GM12878 (cell line): ENCODE measurements at regions not wholly inside any gene's neighbourhood (a gene's known extent, or its start where the extent isn't known, plus 50 kb on each side); places are given as distances from the start of the nearest gene placed in this dataset.

ENCODE experiments used
- ATAC-seq: fragments of 200-7000 bp; cut with Tn5 transposase; 3 replicates; pipeline ENCODE4 v1.9.1; 2020; ENCODE audit warnings: mild to moderate bottlenecking, moderate library complexity
- BruUV-seq: library from RNA; stranded (reverse); fragments of 400-500 nt; replicated peaks from 2 replicates; lab custom pipeline; 2021; lab: Mats Ljungman, UMichigan
- CTCF ChIA-PET: fragments of 300-600 bp; sonication (Branson Sonifier 250); formaldehyde crosslinking; extraction: SDS; loops from one replicate; lab custom pipeline; 2021; ENCODE audit warnings: inconsistent platforms; lab: Yijun Ruan, JAX
- POLR2A ChIA-PET: fragments of 350-600 bp; formaldehyde crosslinking; extraction: SDS; loops from one replicate; lab custom pipeline; 2021; ENCODE audit warnings: inconsistent platforms; lab: Charles Lee
- RAD21 ChIA-PET: fragments of 300-600 bp; sonication (Branson Sonifier 250); formaldehyde crosslinking; loops from one replicate; lab custom pipeline; 2023; ENCODE audit warnings: antibody characterized with exemption; ENCODE audit not compliant: unreplicated experiment; lab: Charles Lee
- SMC1A ChIA-PET: fragments of 300-600 bp; sonication (Branson Sonifier 250); formaldehyde crosslinking; loops from one replicate; lab custom pipeline; 2023; ENCODE audit not compliant: unreplicated experiment, uncharacterized antibody; lab: Charles Lee
- DNase-seq: peaks from one replicate; pipeline ENCODE4 v3.0.0-alpha.2; 2011; ENCODE audit warnings: low read depth, low spot score
- FAIRE-seq: peaks from 3 replicates; lab custom pipeline; 2011; peaks lifted over from hg19 to GRCh38; lab: Jason Lieb, UNC
- H2AFZ ChIP-seq: 2 replicates; pipeline ENCODE4 v1.6.0; 2011; ENCODE audit warnings: low read depth, low read length, control low read depth; ENCODE audit not compliant: control insufficient read depth
- H3K27ac ChIP-seq: 2 replicates; pipeline ENCODE4 v1.5.1; 2011; ENCODE audit warnings: control low read depth; ENCODE audit not compliant: control insufficient read depth, insufficient read depth
- H3K27me3 ChIP-seq, 2 experiments: replicated peaks in 1 of 2; 2 replicates each; pipeline versions ENCODE4 v1.6.0 to v1.6.1; 2011; ENCODE audit warnings: low read length in 1 of 2; ENCODE audit not compliant: control insufficient read depth in 2 of 2, insufficient read depth in 2 of 2
- H3K36me3 ChIP-seq, 2 experiments: 2 replicates each; pipeline ENCODE4 v1.5.1; 2011; ENCODE audit warnings: low read length in 1 of 2; ENCODE audit not compliant: control insufficient read depth in 2 of 2, insufficient read depth in 2 of 2
- H3K4me1 ChIP-seq: 2 replicates; pipeline ENCODE4 v1.6.1; 2011; ENCODE audit warnings: mild to moderate bottlenecking, low read length, moderate library complexity, mixed read lengths; ENCODE audit not compliant: control insufficient read depth, insufficient read depth
- H3K4me2 ChIP-seq: 2 replicates; pipeline ENCODE4 v1.6.0; 2011; ENCODE audit warnings: control low read depth; ENCODE audit not compliant: control insufficient read depth, insufficient read depth
- H3K4me3 ChIP-seq: fragments of 200-600 bp; sonication (generic); 2 replicates; pipeline ENCODE4 v1.5.1; 2016
- H3K79me2 ChIP-seq: 2 replicates; pipeline ENCODE4 v1.6.0; 2011; ENCODE audit warnings: low read length; ENCODE audit not compliant: control insufficient read depth, insufficient read depth
- H3K9ac ChIP-seq: 2 replicates; pipeline ENCODE4 v1.8.0; 2011; ENCODE audit warnings: low read length, control low read depth, mixed read lengths; ENCODE audit not compliant: control insufficient read depth, insufficient read depth
- H3K9me3 ChIP-seq: replicated peaks from 3 replicates; pipeline ENCODE4 v1.5.1; 2011; ENCODE audit warnings: mild to moderate bottlenecking, low read length; ENCODE audit not compliant: control insufficient read depth, insufficient read depth
- H4K20me1 ChIP-seq: 2 replicates; pipeline ENCODE4 v1.6.0; 2011; ENCODE audit not compliant: control insufficient read depth, insufficient read depth
- BMI1 ChIP-seq: fragments of 450-650 bp; IDR thresholded peaks from 2 replicates; pipeline ENCODE4 v1.6.1; 2016; ENCODE audit warnings: mild to moderate bottlenecking, moderate library complexity, borderline replicate concordance
- CBX5 ChIP-seq: sonication (generic); IDR thresholded peaks from 2 replicates; pipeline ENCODE4 v1.6.1; 2016; ENCODE audit warnings: low read depth, moderate library complexity, mild to moderate bottlenecking, inconsistent platforms
- ESRRA ChIP-seq: IDR thresholded peaks from 2 replicates; pipeline ENCODE4 v1.6.1; 2012; ENCODE audit warnings: mild to moderate bottlenecking, low read length, improper control_type of control experiment
- HDAC6 ChIP-seq: fragments of 200-600 bp; sonication (generic); IDR thresholded peaks from one replicate; pipeline ENCODE4 v1.8.0; 2017; ENCODE audit warnings: antibody characterized with exemption; ENCODE audit not compliant: unreplicated experiment
- MTA2 ChIP-seq: fragments of 450-650 bp; IDR thresholded peaks from 2 replicates; pipeline ENCODE4 v1.6.1; 2016; ENCODE audit warnings: low read depth, mild to moderate bottlenecking, moderate library complexity
- RB1 ChIP-seq: fragments of 450-650 bp; formaldehyde crosslinking; IDR thresholded peaks from 2 replicates; pipeline ENCODE4 v1.6.1; 2017; ENCODE audit warnings: mild to moderate bottlenecking, borderline replicate concordance
- SIX5 ChIP-seq: IDR thresholded peaks from 2 replicates; pipeline ENCODE4 v1.6.1; 2011; ENCODE audit warnings: mild to moderate bottlenecking, low read depth, low read length, moderate library complexity; ENCODE audit not compliant: severe bottlenecking
- SPI1 ChIP-seq: IDR thresholded peaks from 2 replicates; pipeline ENCODE4 v1.6.1; 2011; ENCODE audit warnings: low read depth, mild to moderate bottlenecking, low read length, moderate library complexity, borderline replicate concordance; ENCODE audit not compliant: insufficient read depth
- YY1 ChIP-seq: IDR thresholded peaks from 2 replicates; pipeline ENCODE4 v1.6.1; 2011; ENCODE audit warnings: low read depth, mild to moderate bottlenecking, low read length
- ZSCAN29 ChIP-seq: fragments of 450-650 bp; IDR thresholded peaks from 2 replicates; pipeline ENCODE4 v1.6.1; 2017; ENCODE audit warnings: mild to moderate bottlenecking, moderate library complexity
- WGBS: methylation state at CpG from one replicate; pipeline ENCODE4 v1.1.6; 2016; ENCODE audit warnings: low lambda C conversion rate; ENCODE audit not compliant: insufficient replicate concordance, insufficient coverage; ENCODE audit errors: missing lambda C conversion rate; 5-methylcytosine and 5-hydroxymethylcytosine counted together
- in situ Hi-C: fragments of 300-500 bp; cut with MboI; formaldehyde crosslinking; loops from 9 replicates; pipeline ENCODE4 v1.14.3; 2018; ENCODE audit warnings: mixed read lengths
- intact Hi-C: fragments of 100-400 bp; cut with micrococcal nuclease; formaldehyde crosslinking; loops from one replicate; pipeline ENCODE4 v1.14.2; 2022; ENCODE audit not compliant: unreplicated experiment
- TF ChIP-seq, protein P1 (sequence below): IDR thresholded peaks from 2 replicates; pipeline ENCODE4 v1.6.1; 2011; ENCODE audit warnings: mild to moderate bottlenecking, low read depth, low read length, moderate library complexity; ENCODE audit not compliant: insufficient replicate concordance
- TF ChIP-seq, protein P2 (sequence below): fragments of 450-650 bp; IDR thresholded peaks from 2 replicates; pipeline ENCODE4 v1.6.1; 2017; ENCODE audit warnings: mild to moderate bottlenecking, low read depth, inconsistent platforms; ENCODE audit not compliant: poor library complexity, severe bottlenecking
- TF ChIP-seq, protein P3 (sequence below): fragments of 450-650 bp; IDR thresholded peaks from 2 replicates; pipeline ENCODE4 v1.6.1; 2017; ENCODE audit warnings: mild to moderate bottlenecking, moderate library complexity
- TF ChIP-seq, protein P4 (sequence below): IDR thresholded peaks from 2 replicates; pipeline ENCODE4 v1.6.1; 2012; ENCODE audit warnings: low read depth, low read length, improper control_type of control experiment
- TF ChIP-seq, protein P5 (sequence below): fragments of 450-650 bp; IDR thresholded peaks from 2 replicates; pipeline ENCODE4 v1.6.1; 2014; ENCODE audit warnings: mild to moderate bottlenecking

DNA sequence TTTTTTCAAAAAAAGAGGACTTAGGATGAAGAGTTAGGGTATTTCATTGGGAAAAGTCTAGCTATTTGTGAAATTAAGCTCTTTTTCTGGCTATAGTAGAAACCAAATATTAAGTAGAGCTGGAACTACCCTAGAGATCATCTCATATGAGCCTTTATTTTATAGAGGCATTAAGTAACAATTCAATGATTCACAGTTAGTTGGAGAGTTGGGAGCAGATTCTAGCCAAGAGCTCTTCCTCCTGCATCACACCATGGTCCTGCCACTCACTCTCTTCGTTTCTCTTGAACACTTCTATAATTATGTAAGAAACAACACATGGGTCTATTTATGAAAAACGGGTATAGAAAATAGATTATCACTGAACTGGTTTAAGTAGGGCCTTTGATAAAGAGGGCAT is 76.1 kb upstream of the ANK3 start (continued):
- TF ChIP-seq SPI1: no peak
- TF ChIP-seq SIX5: no peak
- TF ChIP-seq, all 136 proteins: peak for 0

DNA sequence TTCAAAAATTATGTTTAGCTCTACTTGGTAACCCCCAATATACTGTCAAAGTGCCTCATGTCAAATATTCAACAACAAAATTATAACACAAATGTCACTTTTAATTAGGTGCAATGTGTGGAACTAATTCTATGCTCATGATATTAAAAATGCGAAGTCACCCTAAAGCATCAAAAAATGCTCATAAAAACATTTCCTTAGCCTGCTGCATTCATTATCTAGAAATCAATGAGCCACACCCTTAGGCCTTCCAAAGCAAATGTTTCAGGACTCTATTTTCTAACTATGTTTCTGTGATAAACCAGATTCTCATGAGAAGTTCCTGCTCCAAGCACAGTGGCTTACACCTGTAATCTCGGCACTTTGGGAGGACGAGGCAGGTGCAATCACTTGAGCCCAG is 75.0 kb upstream of the ANK3 start:
- in situ Hi-C loops: no loop called here
- no peak overlapping the region for H3K27ac ChIP-seq
- H3K79me2 ChIP-seq: no peaks in the 10 kb centered on the region
- POLR2A ChIA-PET: no interaction called here
- RAD21 ChIA-PET: no interaction called here
- DNase-seq (no peak), ATAC-seq (no peak), FAIRE-seq (no peak)
- WGBS: 41% methylated on average over 3 of the region's 3 CpGs
- no peaks in the 10 kb centered on the region for H3K9me3 ChIP-seq
- CTCF ChIA-PET: no interaction called here
- H3K4me1 ChIP-seq: no peaks in the 10 kb centered on the region
- no peaks in the 10 kb centered on the region for H4K20me1 ChIP-seq
- no peak overlapping the region for H3K4me2 ChIP-seq
- intact Hi-C loops: loop anchor here (5.0 kb wide), 1 partner anchor 183 kb away; no protein-coding TSS in a partner anchor
- H2AFZ ChIP-seq: no peak overlapping the region
- no peaks in the 10 kb centered on the region for H3K27me3 ChIP-seq
- H3K36me3 ChIP-seq: no peaks in the 10 kb centered on the region
- no TSS peak for BruUV-seq
- no peak overlapping the region for H3K9ac ChIP-seq
- SMC1A ChIA-PET: no interaction called here
- no peak overlapping the region for H3K4me3 ChIP-seq
- TF ChIP-seq RB1: no peak
- TF ChIP-seq, protein P1, sequence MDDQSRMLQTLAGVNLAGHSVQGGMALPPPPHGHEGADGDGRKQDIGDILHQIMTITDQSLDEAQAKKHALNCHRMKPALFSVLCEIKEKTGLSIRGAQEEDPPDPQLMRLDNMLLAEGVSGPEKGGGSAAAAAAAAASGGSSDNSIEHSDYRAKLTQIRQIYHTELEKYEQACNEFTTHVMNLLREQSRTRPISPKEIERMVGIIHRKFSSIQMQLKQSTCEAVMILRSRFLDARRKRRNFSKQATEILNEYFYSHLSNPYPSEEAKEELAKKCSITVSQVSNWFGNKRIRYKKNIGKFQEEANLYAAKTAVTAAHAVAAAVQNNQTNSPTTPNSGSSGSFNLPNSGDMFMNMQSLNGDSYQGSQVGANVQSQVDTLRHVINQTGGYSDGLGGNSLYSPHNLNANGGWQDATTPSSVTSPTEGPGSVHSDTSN: no peak
- TF ChIP-seq, protein P2, sequence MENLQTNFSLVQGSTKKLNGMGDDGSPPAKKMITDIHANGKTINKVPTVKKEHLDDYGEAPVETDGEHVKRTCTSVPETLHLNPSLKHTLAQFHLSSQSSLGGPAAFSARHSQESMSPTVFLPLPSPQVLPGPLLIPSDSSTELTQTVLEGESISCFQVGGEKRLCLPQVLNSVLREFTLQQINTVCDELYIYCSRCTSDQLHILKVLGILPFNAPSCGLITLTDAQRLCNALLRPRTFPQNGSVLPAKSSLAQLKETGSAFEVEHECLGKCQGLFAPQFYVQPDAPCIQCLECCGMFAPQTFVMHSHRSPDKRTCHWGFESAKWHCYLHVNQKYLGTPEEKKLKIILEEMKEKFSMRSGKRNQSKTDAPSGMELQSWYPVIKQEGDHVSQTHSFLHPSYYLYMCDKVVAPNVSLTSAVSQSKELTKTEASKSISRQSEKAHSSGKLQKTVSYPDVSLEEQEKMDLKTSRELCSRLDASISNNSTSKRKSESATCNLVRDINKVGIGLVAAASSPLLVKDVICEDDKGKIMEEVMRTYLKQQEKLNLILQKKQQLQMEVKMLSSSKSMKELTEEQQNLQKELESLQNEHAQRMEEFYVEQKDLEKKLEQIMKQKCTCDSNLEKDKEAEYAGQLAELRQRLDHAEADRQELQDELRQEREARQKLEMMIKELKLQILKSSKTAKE: no peak
- TF ChIP-seq MTA2: no peak
- TF ChIP-seq CBX5: no peak
- TF ChIP-seq, protein P3, sequence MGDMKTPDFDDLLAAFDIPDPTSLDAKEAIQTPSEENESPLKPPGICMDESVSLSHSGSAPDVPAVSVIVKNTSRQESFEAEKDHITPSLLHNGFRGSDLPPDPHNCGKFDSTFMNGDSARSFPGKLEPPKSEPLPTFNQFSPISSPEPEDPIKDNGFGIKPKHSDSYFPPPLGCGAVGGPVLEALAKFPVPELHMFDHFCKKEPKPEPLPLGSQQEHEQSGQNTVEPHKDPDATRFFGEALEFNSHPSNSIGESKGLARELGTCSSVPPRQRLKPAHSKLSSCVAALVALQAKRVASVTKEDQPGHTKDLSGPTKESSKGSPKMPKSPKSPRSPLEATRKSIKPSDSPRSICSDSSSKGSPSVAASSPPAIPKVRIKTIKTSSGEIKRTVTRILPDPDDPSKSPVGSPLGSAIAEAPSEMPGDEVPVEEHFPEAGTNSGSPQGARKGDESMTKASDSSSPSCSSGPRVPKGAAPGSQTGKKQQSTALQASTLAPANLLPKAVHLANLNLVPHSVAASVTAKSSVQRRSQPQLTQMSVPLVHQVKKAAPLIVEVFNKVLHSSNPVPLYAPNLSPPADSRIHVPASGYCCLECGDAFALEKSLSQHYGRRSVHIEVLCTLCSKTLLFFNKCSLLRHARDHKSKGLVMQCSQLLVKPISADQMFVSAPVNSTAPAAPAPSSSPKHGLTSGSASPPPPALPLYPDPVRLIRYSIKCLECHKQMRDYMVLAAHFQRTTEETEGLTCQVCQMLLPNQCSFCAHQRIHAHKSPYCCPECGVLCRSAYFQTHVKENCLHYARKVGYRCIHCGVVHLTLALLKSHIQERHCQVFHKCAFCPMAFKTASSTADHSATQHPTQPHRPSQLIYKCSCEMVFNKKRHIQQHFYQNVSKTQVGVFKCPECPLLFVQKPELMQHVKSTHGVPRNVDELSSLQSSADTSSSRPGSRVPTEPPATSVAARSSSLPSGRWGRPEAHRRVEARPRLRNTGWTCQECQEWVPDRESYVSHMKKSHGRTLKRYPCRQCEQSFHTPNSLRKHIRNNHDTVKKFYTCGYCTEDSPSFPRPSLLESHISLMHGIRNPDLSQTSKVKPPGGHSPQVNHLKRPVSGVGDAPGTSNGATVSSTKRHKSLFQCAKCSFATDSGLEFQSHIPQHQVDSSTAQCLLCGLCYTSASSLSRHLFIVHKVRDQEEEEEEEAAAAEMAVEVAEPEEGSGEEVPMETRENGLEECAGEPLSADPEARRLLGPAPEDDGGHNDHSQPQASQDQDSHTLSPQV: no peak
- no peak for TF ChIP-seq YY1
- no peak for TF ChIP-seq HDAC6
- TF ChIP-seq ESRRA: no peak
- no peak for TF ChIP-seq ZSCAN29
- no peak for TF ChIP-seq BMI1
- TF ChIP-seq, protein P4, sequence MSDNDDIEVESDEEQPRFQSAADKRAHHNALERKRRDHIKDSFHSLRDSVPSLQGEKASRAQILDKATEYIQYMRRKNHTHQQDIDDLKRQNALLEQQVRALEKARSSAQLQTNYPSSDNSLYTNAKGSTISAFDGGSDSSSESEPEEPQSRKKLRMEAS: no peak
- TF ChIP-seq, protein P5, sequence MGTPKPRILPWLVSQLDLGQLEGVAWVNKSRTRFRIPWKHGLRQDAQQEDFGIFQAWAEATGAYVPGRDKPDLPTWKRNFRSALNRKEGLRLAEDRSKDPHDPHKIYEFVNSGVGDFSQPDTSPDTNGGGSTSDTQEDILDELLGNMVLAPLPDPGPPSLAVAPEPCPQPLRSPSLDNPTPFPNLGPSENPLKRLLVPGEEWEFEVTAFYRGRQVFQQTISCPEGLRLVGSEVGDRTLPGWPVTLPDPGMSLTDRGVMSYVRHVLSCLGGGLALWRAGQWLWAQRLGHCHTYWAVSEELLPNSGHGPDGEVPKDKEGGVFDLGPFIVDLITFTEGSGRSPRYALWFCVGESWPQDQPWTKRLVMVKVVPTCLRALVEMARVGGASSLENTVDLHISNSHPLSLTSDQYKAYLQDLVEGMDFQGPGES: no peak
